Upper lobe of left lung (tissue), 4 donors: ENCODE measurements at regions not wholly inside any gene's neighbourhood (a gene's known extent, or its start where the extent isn't known, plus 50 kb on each side); places are given as distances from the start of the nearest gene placed in this dataset.

Experiments
- EP300 ChIP-seq, 4 donors: sonication (generic); formaldehyde crosslinking; IDR thresholded peaks; one replicate each; pipeline ENCODE4 v1.5.1; 2017; ENCODE audit warnings: antibody characterized with exemption in 4 of 4, control low read depth in 2 of 4
- POLR2A ChIP-seq, 4 donors: fragments of 450-650 bp; IDR thresholded peaks; one replicate each; pipeline ENCODE4 v1.5.1; 2016 to 2017; ENCODE audit warnings: antibody characterized with exemption in 4 of 4, mild to moderate bottlenecking in 2 of 4
- TF ChIP-seq, protein P1 (sequence below), 6 experiments: fragments of 450-650 bp in 4 of 6; fragments of 200-600 bp in 2 of 6; sonication (generic) in 2 of 6; IDR thresholded peaks; one replicate each; pipeline ENCODE4 v1.5.1; 2016 to 2019; ENCODE audit warnings: antibody characterized with exemption in 6 of 6

DNA sequence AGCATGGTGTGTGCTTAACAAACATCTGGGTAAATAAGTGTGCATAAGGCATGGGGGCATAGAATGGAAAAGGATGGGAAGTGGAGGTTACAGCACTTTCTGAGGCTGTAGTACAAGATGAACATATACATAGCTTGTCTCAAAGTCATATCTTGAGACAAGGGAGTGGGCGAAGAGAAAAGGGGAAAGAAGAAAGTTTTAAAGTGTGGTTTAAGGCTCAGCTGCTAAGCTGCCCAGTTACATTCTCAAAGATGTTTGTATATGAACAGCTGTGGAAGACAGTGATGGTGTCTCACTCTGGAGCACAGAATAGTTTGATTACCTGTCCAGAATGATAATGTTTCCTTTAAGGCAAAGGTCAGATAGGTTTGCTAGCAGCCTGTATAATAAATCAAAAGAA, 61.9 kb upstream of the LANCL2 start:
- TF ChIP-seq, protein P1, sequence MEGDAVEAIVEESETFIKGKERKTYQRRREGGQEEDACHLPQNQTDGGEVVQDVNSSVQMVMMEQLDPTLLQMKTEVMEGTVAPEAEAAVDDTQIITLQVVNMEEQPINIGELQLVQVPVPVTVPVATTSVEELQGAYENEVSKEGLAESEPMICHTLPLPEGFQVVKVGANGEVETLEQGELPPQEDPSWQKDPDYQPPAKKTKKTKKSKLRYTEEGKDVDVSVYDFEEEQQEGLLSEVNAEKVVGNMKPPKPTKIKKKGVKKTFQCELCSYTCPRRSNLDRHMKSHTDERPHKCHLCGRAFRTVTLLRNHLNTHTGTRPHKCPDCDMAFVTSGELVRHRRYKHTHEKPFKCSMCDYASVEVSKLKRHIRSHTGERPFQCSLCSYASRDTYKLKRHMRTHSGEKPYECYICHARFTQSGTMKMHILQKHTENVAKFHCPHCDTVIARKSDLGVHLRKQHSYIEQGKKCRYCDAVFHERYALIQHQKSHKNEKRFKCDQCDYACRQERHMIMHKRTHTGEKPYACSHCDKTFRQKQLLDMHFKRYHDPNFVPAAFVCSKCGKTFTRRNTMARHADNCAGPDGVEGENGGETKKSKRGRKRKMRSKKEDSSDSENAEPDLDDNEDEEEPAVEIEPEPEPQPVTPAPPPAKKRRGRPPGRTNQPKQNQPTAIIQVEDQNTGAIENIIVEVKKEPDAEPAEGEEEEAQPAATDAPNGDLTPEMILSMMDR (IDR thresholded peaks at IDR 0.05) = no peak
- TF ChIP-seq POLR2A (IDR thresholded peaks at IDR 0.05) = no peak
- no peak for TF ChIP-seq EP300 (IDR thresholded peaks at IDR 0.05)
